Activated T-cell treated with anti-CD3 and anti-CD28 coated beads for 4 hours (primary cell): ENCODE measurements at regions not wholly inside any gene's neighbourhood (a gene's known extent, or its start where the extent isn't known, plus 50 kb on each side); places are given as distances from the start of the nearest gene placed in this dataset.

ENCODE experiments used
- DNase-seq: peaks from one replicate; pipeline ENCODE4 v3.0.0-alpha.2; 2020

GRCh38 chr13:39167018-39167417 is 128.8 kb downstream of the NHLRC3 start:
- no peak for DNase-seq

DNA sequence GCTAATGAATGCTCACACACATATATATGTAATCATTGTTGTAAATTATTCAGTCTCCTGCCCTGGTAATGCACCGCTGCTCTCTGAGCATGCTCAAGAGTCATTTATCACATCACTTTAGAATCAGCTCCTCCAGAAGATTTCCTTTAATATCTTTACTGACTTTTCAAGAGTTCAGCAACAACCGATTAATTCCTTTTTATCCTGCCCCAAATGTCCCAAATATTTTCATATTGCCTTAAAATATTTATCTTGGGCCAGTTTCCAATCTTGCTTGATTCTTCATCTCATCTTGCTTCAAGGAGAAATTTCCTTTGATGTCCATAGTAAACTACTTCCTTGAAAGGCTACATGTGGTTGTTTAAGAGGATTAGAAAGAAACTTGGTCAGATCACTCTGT is 132.5 kb downstream of the NHLRC3 start:
- no peak for DNase-seq

DNA sequence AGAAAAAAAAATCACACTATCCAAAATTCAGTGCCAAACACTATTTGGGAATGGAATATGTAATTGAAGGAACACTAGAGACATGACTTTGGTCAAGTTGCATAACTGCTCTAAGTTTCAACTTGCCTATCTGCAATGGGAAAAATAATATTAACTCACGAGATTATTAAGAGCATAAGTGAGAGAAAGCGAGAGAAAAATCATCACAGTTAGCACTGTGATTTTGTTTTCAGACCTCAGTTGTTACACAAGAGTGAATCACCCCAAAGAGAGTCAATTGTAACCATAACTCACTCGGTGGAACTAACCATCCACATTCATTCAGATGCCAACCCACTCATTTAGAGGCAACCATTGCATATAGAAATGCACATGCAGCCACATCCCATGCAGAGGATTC is 147.1 kb downstream of the NHLRC3 start:
- no peak for DNase-seq

GRCh38 chr13:39186205-39186875 is 148.1 kb downstream of the NHLRC3 start:
- DNase-seq = no peak

GRCh38 chr13:39189778-39190177 is 151.5 kb downstream of the NHLRC3 start:
- no peak for DNase-seq

DNA sequence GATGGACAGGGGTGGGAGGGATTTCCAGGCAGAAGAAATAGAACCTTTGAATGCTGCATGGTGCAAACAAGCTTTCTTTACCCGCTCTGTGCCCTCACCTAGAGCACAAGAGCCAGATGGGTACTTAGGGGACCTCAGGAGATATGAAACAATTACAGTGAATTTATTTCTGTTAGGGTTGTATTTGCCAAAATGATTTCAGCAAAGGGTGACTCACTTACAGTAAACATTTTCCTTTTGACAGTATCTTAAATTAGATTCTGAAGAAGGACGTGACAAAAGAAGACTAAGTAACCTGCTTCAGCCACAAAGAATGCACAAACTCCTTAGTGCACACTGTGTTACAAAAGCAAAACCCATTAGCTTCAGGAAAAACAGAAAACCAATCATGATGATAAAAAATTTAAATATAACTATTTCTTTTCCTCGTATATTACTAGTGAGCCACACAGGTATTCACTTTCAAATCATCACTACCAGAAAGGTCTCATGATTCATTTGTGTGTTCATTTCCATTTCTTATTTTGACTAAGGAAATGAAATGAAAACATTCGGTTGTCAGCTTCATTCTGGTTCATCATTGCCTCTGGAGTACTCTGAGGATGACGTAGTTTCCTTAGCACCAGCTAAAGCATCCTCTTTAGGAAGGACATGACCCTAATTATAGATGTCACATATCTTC is 158.8 kb downstream of the NHLRC3 start:
- no peak for DNase-seq

DNA sequence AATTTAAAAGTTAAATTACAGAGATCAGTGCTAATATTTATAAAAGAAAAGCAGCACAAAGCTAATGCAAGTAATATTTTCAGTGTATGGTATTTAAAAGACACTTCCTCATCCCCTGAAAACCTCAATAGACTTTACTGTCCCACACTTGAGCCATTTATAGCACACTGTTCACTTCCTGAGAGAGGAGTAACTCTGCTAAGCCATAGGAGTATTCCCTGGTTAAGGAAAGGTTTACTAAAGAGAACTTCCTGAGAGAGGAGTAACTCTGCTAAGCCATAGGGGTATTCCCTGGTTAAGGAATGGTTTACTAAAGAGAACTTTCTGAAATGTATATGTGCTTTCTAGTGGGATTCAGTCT is 159.4 kb downstream of the NHLRC3 start:
- no peak for DNase-seq

- DNase-seq = no peak
These were observed 162.1 kb downstream of the NHLRC3 start for GRCh38 chr13:39200249-39200910.

DNA sequence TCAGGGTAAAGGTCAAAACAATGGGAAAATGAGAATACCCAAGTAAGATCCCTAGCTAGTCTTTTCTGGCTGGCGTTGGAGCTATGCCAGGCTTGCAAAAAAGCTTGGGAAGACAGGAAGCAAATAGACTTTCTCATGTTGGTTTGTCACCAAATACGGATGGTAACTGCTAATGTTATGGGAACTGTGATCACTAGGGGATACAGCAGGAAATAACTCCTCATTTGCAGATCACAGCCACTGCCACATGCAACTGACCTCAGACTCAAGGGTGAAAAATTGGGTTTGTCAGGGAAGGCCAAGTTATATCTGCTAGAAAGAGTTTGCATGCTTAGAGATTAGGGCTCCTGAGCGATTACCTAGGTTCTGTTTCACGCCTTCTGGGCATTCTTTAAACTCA is 162.9 kb downstream of the NHLRC3 start:
- DNase-seq = no peak

DNA sequence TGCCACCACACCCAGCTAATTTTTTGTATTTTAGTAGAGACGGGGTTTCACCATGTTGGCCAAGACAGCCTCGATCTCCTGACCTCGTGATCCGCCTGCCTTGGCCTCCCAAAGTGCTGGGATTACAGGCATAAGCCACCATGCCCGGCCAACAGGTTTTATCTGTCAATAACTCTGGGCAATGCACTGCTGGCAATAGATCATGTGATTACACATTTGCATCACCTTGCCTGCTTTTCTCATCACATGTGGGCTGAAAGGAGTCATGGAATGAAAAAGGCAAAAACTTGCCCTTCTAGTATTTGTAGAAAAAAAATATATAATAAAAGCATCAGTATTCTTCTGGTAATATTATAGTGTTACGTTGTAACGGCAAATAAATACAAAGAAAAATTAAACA is 164.5 kb downstream of the NHLRC3 start:
- no peak for DNase-seq

- DNase-seq = no peak
These were observed 170.4 kb downstream of the NHLRC3 start for GRCh38 chr13:39208636-39209035.

- DNase-seq = no peak
These were observed 171.7 kb downstream of the NHLRC3 start for GRCh38 chr13:39209731-39210531.

DNA sequence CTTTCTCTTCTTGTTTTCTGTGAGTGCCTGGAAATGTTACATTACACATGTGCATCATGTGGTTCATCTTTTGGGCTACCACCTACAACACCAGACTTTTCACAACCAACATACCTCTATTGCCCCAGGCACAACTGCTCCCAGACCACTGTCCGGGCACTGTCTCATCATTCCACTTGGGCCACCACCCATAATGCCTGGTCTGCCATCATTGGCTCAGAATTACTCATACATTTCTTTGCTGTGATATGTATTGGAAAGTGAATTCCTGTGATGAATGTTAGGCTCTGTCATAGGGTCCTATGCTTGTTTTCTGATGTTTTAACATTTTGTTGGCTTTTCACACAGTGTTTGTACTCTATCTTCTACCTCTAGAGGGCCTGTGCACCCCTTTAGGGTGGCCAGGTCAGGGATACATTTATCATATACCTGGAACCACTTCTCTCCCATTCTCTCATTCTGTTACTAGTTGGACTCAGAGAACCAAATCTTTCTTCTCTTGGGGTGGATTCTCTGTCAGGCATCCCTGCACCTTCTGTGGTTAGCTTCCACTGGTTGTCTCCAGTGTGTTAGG is 172.8 kb downstream of the NHLRC3 start:
- DNase-seq = no peak

GRCh38 chr13:39215971-39216370 is 177.7 kb downstream of the NHLRC3 start:
- DNase-seq = no peak

DNA sequence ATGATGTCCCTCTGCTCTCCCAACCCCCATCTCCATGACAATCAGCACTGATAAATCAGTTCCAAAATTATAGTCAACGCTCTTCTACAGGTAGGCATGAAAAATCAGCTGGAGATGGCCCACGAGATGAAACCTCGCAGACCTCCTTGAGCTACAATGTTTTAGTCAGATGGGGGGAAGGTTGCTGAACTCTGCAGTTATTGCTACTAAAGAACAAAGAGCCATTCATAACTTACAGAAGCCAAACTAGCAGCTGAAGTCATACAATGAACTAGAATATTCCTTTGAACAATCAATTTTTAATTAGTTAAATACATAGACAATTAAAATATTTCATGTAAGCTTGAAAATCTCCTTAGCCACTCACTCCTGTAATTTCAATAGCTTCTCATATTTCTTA is 179.2 kb downstream of the NHLRC3 start:
- DNase-seq = no peak

DNA sequence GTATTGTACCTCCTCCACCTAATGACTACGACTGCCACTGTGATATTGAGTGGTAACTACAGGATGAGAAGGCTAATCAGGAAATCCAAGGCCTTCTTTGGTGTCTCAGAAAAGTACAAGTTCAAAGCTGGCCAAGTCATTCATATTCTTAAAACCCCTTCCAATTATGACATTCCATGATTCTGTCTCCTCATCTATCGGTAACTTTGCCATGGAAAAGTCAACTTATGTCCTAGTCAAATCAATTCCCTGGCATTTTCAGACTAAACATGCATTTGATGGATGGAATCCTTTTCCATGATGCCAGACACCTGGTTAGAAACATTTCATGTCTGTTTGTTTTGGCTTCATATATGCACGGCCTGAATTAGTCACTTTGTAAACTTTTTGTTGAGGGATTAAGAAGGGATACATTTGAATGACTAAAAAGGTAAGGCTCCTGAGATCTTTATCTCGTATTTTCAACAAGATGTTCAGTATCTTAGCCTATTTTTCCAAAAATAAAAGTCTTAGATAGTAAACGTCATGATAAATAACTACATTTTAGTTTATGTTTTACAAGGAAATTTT is 186.5 kb downstream of the NHLRC3 start:
- no peak for DNase-seq

DNA sequence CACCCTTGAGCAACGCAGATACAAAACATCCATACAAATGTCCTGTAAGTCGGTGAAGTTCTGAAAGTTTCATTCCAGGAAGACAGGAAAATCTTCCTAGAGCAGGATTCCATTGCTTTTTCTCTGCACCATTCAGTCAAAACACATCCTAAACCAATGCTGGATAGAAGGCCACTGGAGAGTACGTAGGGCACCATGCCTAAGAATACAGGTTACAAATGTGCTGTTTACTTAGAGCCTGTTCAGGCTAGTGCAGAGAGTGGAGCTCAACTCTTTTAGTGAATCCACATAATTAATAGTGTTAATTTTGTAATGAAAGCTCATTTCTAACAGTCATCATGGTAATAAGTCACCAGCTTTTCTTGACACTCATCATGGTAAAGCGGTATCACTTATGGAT is 187.6 kb downstream of the NHLRC3 start:
- no peak for DNase-seq

DNA sequence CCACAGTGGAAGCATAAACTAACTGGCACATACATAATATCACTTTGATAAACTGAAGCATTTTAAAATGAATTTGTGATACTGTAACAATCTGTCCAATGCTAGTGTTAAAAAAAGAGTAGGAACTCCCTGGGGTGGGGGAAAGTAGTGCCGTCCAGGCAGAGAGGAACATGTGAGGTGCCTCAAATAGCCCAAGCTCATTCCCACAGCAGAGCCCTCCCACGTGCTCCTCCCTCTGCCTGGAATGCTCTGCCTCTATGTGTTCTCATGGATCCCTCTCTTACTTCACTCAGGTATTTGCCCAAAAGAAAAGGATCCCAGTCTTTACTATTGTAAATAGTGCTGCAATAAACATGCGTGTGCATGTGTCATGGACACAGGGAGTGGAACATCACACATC is 188.1 kb downstream of the NHLRC3 start:
- no peak for DNase-seq

- DNase-seq = no peak
These were observed 194.2 kb downstream of the NHLRC3 start for GRCh38 chr13:39232401-39232980.

- DNase-seq = no peak
These were observed 194.7 kb downstream of the NHLRC3 start for GRCh38 chr13:39232999-39233398.

GRCh38 chr13:39233519-39233918 is 195.3 kb downstream of the NHLRC3 start:
- DNase-seq = no peak

- DNase-seq = no peak
These were observed 206.4 kb downstream of the NHLRC3 start for GRCh38 chr13:39244561-39245230.
